Kidney capillary endothelial cell (primary cell): ENCODE measurements at regions not wholly inside any gene's neighbourhood (a gene's known extent, or its start where the extent isn't known, plus 50 kb on each side); places are given as distances from the start of the nearest gene placed in this dataset.

Source experiments
- DNase-seq: peaks from one replicate; pipeline ENCODE4 v3.0.0-alpha.2; 2018; ENCODE audit warnings: low spot score

GRCh38 chr3:148389916-148390315 is 307.8 kb upstream of the AGTR1 start:
- DNase-seq, result no peak

GRCh38 chr3:148395821-148396220 is 301.9 kb upstream of the AGTR1 start:
- DNase-seq, result no peak

- DNase-seq, result no peak
Measured at GRCh38 chr3:148400754-148401153, 296.9 kb upstream of the AGTR1 start.

- no peak for DNase-seq
Measured at GRCh38 chr3:148408667-148409066, 289.0 kb upstream of the AGTR1 start.

- DNase-seq, result no peak
Measured at GRCh38 chr3:148420242-148420641, 277.5 kb upstream of the AGTR1 start.

DNA sequence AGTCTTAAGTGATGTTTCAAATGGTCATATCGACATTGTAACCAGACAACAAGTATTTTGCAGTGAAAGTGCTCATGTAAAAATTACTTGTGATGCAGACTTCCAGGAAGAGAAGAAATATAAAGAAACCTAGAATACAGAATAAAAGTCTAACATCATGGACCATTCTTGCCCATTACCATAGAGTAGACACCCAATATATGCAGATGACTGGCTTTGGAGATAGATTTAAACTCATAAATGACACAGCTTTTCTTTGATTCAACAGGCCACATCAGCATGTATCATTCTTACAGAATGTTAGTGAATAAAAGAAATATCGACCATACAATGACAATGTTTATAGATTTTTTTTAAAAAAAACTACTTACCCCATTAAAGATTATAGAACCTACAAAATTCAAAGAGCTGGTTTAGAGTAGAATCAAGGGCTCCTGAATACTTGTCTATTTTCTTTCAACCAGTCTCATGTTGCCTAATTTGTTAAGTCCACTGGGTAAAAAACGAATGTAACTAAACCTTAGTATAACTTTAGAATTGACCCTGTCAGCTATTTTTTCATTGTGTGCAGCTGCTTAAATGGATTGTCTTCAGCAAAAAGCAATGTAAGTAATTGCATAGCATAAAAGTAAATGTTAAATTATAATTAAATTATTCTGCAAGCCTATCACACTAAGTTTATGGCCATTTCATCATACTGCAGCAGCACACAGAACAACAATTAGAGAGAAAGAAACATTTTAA is 268.7 kb upstream of the AGTR1 start:
- DNase-seq, result no peak

GRCh38 chr3:148433665-148434064 is 264.0 kb upstream of the AGTR1 start:
- DNase-seq, result no peak

GRCh38 chr3:148435534-148435933 is 262.2 kb upstream of the AGTR1 start:
- DNase-seq, result no peak

DNA sequence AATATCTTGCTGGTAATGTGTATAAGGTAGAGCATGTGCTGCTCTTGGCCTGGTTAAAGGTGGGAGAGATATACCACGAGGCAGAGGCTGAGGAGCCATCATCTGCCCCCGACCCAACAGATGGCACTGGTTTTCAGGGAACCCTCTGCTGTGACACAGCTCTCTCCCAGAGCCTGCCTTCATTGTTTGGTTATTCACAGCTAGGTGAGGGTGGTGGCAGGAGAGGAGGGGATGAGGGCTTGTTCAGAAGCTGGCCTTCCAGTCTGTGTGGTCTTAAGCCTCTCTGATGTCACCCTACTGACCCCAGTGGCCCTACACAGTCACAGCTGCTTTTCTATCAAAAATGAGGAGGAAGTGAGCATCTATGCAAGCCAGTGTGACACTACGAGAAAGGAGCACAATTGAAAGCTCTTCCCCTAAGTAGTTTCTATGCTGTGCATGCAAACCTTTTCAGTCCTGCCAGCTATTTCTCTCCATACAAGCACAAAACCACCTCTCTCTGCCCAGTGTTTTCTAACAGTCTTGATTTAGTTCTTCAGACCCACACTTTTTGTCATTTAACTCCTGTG is 258.4 kb upstream of the AGTR1 start:
- DNase-seq, result no peak

DNA sequence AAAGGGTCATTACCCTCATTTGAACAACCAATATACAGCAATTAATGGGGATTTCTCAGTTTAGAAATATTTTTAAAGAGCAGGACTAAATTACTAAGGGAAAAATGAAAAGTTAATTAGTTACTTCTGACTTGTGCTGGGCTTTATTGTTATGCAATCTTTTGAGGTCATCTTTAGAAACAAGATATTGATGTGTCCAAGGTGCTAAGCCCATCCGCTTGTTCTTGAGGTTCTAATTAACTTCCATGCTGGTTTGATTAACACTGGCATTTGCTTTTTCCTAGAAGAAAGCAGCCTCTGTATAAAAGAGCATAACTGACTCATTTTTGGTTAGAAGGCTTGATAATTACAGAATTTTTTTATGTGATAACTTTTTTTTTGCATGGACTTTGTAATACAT is 256.5 kb upstream of the AGTR1 start:
- DNase-seq, result no peak

GRCh38 chr3:148450819-148451218 is 246.9 kb upstream of the AGTR1 start:
- DNase-seq, result no peak

DNA sequence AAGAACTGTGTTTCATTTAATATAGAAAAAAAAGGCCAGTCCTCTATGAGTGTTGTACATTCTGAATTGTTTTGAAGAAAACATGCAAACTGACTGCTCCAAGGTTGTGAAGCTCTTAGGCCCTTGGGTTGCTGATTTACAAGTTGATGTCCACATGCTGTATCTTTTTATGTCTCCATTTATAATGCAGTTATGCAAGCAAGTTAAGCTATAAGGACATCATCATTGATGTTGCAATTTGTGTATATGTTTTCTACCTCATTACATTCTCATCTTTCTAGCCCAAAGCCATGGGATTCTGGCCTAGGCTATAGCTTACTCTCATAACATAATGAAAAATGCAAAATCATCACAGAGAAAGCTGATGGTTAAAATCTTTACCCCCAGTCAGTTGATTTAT is 245.7 kb upstream of the AGTR1 start:
- no peak for DNase-seq

GRCh38 chr3:148453781-148454191 is 243.9 kb upstream of the AGTR1 start:
- no peak for DNase-seq

- DNase-seq, result no peak
Measured at GRCh38 chr3:148455098-148455497, 242.6 kb upstream of the AGTR1 start.

DNA sequence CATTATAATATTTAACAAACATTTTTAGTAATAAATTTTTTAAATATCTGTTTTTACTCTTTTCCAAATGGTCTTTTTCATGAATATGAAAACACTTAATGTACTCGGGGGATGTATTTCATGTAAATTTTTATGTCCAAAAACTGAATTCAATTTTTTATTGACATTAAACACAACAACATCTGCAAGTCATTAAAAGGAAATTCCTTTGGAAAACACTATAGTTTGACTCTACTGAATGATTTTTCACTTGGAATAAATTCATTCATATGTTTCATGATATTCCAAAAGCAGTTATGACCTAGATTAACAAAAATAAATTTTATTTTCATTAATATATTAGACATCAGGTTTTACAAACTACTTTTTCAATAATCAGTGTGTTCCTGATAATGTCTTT is 239.8 kb upstream of the AGTR1 start:
- no peak for DNase-seq

DNA sequence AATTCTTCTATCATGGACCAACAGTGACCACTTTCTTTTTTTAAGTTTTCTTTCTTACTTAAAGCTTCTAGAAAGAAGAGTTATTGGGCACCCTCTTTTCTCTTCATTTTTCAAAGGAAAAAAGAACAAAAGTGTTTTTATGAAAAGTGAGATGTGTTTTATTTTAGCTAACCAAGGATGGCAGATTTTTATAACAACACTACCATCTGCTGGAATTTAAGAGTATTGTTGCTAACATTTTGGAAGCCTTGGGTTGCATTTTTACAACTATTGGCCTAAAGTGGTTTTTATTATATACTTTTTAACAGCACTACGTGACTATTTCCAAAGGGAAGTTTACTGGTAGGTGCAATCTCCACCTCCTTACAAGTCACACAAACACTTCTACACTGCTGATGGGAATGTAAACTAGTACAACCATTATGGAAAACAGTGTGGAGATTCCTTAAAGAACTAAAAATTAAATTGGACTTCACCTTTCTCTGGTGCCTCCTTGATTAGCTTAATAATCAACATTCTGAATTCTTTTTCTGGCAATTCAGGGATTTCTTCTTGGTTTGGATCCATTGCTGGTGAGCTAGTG is 237.7 kb upstream of the AGTR1 start:
- DNase-seq, result no peak

GRCh38 chr3:148460686-148461085 is 237.0 kb upstream of the AGTR1 start:
- DNase-seq, result no peak

DNA sequence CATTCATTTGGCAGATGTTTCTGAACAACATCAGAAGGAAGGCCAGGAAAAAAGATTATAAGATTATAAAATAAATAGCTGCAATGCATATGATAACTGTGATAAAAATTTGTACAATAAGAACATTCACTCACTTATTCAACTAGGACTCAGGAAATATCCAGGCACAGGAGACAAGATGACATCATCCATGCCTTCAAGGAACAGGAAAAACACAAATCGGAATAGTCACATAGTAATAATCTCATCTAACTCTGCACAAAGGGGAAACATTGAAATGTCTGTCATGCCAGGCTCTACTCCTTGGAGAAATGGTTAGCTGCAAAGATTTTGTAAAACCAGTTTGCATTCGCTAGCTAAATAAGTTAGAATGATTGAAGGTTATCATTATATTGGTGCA is 233.5 kb upstream of the AGTR1 start:
- peak; percentile 68 for DNase-seq

GRCh38 chr3:148466143-148466542 is 231.6 kb upstream of the AGTR1 start:
- peak; percentile 92 for DNase-seq

DNA sequence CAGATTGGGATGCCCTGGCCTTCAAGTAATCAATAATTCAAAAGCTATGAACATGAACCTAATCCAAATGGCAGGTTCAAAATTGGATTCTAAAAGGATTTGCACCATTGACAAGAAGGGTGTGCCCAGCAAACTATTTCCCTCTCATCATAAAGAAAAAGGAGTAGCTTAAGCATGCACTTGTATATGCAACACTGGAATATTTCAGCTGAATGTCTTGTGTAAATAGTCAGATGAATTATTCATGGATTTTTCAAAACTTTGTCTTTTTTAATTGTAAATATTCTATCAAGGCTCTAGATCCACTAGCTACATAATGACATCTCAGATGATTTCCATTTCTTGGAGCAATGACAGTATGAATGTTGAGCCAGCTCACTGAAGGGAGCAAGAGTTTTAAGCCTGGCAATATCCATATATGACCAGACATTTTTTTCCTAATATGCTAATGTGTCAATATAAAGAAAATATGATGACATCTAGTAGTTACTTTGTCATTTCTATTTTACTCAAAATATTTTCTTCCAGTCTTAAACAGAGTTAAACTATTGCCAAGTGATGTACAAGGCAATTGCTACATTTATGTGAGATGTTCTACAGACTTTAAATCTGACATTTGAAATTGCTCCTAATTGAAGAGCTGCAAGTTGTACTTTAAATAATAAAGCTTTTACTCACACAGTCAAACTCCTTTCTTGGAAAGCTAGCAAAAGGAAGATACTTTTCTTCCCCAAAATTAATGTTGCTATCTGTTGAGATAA is 230.5 kb upstream of the AGTR1 start:
- no peak for DNase-seq

GRCh38 chr3:148477375-148477774 is 220.3 kb upstream of the AGTR1 start:
- no peak for DNase-seq

DNA sequence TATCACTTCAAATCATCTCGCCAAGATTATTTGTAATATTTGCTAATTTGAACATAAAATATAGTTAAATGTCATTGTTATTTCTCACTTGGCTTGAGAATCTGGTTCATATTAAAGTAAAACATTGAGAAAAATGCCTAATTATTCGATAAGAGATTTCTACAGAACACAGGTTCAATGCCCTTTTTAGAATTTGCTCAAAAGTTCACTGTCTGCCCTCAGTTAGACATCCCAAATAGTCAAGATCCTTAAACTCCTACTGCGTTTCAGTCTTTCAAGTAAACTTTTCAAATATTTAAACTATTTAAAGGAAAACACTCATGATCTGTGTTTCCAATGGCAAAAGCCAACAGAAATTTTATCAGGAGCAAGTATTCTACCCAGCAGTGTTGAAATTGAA is 204.1 kb upstream of the AGTR1 start:
- no peak for DNase-seq

DNA sequence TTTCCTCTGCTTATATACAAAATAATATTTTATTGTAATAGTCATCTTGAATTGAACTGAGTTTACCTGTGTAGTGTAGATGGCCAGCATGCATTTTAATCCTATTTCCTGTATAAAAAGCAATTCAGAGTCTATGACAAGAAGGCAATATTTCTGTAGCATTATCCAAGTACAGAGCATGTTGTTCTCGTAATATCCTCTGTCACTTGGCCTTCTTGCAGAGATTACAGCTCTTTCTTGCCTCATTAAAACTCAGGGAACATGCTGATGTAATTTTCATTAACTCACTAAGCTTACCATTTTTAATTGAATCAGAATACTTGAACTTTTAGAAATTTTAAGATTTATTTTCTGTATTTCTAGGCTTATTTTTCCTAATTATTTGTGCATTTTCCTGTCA is 203.3 kb upstream of the AGTR1 start:
- DNase-seq, result no peak
